NCI-H187 treated with DMSO at 0.1 percent for 48 hours (cell line): ENCODE measurements at regions not wholly inside any gene's neighbourhood (a gene's known extent, or its start where the extent isn't known, plus 50 kb on each side); places are given as distances from the start of the nearest gene placed in this dataset.

ENCODE experiments used
- DNase-seq: peaks from one replicate; lab custom pipeline; 2025; lab: John Stamatoyannopoulos, UW

DNA sequence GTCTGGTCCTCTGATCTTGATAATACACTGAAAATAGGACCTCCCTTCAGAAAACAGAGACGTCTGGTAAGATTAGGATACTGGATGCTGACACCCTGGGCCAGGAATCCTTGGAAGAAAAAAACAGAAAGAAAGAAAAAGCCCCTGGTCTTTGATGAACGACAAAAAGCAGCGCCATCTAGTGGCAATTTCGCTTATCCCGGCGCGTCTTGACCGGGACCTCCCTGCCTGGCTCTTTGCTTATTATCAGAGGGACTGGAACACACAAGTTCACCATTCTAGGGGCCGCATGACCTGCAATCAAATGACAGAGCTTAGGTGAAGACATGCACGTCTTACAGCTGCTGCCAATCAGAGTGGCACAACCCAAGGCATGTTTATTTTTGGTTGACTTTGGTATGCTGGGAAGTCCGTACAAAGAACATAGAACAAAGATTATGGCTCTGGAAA, 114.9 kb upstream of the NFIB start:
- peak; percentile 34 for DNase-seq

DNA sequence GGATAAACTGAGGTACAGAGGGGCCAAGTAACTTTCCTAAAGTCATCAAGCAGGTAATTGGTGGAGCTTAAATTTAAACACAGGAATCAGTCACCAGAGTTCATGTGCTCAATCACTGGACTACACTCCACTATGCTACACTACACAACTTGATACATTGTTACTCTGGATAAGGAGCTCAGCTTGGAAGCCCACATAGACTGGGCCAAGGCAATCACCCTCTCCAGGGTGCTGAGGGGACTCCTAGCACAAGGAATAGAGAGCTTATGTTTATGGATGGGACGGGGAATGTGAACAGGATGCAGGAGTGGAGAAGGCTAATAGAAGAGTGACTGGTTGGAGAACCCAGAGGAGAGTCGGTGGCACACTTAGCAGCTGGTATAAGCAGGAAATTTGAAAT, 113.5 kb upstream of the NFIB start:
- DNase-seq: no peak

DNA sequence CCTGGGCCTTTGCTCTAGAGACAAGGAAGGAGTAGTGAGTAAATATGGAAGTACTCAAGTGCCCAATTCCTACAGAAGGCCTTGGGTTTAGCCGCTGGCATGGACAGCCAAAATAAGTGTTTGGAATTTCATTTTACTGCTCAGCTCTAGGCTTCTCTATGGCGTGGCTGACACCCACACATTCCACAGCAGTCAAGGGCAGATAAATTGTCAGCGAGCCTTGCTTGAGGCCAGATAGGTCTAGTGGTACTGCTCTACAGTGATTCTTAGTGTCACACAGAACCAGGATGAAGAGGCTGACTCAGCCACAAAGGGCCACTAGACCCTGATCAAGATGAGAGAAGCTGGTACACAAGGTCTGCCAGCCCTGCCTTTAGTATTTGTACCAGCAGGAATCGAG, 111.0 kb upstream of the NFIB start:
- DNase-seq: no peak

DNA sequence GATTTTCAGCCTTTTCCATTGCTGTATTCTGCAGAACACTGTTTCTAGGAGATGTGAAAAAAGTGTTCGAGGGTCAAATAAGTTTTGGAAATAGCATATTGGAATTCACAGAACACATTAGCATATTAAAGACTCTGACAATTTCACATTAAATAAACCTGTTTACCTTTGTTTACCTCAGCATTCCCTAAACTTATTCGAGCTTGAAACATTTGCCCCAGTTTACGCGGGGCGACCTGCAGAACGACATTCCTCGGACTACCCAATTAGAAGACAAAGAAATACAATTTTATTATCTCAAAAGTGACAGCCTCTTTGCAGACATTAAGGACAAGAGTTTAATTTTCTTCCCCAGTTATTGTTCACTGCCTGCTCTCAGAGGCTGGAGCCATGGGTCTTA, 110.3 kb upstream of the NFIB start:
- no peak for DNase-seq

DNA sequence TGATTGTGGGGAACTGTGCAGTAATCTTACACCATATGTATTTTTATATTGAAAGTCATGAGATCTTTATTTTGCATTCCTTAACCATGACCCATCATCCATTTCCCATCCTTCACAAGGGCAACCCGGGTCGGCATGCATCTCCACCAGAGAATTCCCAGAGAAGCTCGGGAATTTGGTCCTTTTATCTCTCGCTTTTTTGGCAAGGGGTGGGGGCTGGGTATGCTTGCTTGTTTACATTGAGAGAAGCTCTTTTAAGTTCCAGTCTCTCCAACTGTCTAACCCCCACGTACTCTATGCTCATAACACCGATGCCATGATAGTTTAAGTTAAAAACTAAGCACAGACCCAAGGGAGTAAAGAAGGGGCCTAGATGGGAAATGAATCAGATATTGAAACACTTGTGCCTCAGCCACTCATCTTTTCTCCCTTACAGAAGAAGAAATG, 109.9 kb upstream of the NFIB start:
- no peak for DNase-seq

DNA sequence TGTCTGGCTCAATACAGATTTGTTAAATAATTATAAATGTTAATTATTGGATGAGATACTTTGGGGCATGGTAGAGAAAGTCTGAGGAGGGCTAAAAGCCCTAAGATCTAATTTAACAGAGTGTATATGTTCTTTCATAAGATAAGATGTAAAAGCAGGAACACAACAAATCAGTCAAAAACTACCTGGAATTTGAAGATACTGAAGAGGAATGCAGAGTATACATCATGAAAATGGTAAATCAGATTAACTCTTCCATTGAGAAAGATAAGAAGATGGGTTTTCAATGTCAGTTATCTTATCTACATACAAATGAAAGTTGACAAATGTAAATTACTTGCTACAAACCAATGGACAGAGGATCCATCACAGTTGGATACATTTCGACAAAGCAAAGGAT, 107.3 kb upstream of the NFIB start:
- DNase-seq: no peak

DNA sequence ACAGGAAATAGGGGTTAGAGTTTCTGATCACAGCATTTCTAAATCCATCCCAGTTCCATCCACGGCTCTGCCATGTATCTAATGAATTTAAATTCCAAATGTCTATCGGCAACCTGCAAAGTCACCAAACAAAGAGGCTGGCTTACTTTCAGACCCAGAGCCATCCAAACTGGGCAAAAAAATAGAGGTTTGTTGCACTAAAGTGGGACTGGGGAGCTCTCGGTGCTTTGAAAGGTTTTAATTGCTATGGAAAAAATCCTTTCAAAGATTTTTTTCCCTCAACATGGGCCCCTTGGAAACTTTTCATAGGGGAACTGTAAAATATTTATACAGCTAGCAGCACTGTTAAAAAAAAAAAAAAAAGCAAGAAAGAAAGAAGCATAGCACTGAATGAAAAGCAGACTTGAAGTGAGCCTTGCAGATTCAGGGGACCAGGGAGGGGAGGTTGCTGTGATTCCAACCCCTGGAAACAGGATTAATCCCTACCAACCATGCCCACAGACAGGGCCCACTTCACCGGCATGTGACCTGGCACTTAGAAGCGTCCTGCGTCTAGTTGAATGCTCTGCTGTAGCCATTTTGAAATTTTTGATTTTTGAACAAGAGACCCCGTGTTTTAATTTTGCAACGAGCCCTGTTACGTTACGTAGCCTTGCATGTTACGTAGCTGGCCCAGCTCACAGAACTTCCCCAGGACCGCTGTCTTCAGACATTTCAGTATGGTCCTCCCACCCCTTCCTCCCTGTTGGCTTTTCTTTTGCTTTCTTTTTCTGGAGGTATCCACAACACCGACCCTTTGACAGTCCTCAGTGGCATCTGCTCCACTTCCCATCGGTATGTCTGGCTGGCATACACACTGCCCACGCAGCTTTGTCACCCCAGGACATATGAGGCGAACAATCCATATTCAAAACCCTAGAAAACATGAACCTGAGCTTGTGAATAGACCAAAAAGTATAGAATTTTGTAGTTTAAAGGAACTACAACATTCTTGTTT, 105.3 kb upstream of the NFIB start:
- DNase-seq: no peak

DNA sequence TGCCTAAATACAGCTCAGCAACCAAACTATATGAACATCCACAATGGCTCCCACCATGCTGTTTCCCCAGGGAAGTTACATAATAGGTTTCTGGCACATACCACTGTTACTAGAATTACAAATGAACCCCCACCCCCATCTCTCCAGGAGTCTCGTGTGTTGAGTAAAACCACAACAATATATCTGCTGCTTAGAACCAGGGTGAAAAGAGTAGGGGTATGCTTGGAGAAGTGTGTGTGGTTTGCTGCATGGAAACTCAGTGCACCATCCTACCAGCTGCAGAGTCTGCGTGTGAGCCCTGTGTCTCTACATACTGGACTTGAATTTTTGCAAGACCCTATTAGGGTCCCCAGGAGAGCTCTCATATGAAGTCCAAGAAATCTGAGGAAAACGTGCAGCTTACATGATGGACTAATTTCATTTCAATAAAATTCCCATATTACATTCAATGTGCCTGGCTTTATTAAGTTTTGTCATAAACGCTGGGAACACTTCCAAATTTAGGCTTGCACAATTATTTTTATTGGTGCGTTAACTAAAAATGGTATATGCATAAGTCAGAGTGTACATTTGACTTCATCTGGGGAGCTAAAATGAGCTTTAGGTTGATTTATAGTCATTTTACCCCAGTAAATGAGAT, 104.5 kb upstream of the NFIB start:
- DNase-seq: no peak

DNA sequence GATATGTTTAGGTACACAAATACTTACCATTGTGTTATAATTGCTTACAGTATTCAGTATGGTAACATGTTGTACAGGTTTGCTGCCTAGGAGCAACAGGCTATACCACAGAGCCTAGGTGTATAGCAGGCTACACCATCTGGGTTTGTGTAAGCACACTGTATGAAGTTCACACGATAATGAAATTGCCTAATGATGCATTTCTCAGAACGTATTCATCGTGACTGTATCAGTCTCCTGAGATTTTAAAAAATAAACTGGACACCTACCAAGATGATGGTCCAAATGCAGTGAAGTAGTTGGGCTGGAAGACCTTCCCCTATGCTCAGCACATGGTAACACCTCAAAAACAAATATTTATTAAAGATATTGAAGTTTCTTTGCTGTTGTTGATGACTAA, 103.3 kb upstream of the NFIB start:
- DNase-seq: no peak

DNA sequence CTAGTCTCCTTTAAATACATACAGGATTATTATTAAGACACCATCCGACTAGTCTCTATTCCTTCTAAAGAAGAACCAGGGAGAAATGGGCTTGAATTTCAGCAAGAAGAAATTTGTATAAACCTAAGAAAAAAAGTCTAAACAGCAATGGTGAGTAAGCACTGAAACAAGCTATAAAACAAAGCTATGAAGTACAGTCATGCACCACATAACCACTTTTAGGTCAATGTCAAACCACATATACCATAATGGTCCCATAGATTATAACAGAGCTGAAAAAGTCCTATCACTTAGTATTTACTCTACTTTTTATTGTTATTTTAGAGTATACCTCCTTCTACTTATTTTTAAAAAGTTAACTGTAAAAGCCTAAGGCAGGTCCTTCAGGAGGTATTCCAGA, 102.0 kb upstream of the NFIB start:
- DNase-seq: no peak

DNA sequence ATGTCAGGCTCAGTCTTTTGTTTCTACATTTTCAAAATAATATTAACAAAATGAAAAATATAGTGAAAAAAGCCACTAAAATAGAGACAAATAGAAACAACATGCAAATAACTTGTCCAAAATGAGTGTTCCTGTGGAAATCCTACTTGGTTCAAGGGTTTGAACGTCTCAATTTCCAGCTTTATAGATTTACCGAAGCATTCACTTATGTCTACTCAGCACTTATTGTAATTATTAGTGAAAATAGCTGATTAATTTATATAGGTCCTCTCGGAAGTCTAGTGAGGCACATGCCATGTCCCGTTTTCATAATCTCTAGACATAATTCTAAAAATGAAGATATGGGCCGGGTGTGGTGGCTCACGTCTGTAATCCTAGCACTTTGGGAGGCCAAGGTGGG, 99.9 kb upstream of the NFIB start:
- DNase-seq: no peak

DNA sequence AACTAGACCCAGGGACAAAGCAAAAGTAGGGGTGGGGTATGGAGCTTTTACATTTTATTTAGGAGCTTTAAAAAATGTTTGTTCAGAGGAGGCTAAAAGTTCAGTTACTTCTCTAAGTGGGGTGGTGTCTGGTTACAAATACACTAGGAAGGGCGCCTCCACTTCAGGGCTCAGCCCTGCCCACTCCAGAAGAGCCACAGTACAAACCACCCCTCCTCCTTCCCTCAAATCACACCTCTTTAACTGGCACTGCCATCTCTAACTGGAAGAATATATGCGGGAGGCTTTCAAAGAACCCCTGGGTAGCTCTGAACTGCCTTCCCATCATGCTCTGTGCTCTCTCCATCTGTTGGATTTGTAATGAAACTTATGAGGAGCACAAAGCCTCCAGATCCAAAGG, 98.8 kb upstream of the NFIB start:
- peak; percentile 49 for DNase-seq

DNA sequence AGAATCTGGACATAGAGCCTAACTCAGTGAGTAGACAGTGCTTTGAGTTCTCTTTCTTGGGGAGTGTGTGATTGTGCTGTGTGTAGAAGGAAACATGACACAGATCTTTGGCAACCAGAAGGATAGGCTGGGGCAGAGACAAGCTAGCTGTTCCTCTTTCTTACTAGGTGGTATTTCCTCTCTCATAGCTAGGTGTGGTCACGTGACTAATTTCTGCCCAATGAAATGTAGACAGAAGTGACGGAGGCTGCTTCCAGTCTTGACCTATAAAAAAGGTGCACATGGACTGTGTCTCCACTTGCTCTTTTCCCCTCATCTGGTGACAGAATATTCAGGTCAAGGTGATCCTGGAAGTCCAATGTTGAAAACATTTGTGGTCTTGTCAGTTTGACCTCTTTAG, 92.5 kb upstream of the NFIB start:
- no peak for DNase-seq

DNA sequence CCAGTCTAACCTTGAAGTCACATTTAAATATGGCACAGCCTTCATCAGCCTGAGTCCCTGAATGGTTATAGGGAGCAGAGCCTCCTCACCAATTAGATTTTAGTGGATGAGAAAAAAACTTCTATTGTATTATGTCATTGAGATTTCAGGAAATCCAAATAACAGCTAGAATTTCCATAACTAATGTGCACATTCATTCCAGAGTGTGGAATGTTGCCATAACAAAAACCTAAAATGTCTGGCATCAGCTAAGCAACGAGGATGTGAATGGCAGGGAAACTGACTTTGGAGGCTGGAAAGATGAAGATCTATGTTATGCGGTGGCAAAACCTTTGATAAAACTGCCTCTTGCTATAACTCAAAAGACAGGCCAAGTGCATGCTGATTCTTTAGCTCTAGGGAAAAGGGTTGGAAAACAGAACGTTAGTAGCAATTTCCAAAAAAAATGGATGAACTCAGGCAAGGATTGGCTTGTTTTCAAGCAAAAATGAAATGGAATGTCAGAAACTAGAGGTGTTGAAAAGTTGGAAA, 91.3 kb upstream of the NFIB start:
- no peak for DNase-seq

DNA sequence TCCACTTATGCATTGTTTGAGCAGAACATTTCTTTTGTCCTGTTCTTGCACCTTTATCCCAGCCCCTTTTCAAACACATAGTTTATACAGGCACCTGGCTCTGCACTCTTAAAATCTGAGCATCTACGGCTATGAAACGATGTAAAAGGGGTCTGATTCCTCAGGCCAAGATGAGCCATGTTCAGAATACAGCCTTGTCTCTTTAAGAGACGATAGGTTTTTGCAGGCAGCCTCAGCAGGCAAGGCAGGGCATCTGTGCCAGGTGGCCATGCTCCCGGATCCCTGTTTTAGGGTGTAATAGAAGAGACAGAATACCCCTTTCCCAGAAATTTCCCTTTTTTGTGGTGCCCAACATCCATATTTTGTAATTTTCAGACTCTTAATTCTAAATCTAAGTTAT, 89.1 kb upstream of the NFIB start:
- DNase-seq: no peak

DNA sequence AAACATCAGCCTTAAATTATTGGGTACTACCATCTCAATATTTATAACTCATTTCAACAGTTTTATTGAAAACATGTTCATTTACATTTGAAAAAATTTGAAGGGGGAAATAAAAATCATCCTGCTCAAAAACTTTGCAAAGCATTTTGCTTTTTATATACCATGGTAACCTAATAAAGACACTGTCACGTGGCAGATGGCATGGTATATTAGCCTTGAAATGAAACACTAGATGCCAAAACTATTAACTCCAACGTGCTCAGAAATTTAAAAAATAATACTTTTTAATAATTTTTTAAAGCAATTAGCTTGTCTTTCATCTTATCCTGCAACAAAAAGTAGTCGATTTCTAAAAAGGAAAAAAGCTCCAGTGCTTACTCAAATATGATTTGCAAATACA, 88.6 kb upstream of the NFIB start:
- no peak for DNase-seq

DNA sequence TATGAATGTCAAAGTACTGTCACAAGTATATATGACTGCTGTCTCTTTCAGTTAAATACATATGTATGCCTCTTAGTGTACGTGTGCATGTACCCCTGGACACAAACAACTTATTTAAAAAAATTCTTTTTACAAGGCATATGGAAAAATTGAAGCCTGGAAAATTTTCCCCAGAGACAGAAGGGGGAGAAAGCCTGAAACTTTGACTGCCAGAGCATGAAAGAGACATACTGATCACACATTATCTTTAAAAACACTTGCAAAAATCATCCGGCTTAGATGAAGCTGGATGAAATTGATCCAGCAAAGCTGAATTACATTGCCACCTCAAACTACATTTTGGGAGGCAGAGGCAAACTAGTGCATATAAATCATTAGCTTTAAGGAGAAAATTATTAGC, 88.0 kb upstream of the NFIB start:
- DNase-seq: no peak

DNA sequence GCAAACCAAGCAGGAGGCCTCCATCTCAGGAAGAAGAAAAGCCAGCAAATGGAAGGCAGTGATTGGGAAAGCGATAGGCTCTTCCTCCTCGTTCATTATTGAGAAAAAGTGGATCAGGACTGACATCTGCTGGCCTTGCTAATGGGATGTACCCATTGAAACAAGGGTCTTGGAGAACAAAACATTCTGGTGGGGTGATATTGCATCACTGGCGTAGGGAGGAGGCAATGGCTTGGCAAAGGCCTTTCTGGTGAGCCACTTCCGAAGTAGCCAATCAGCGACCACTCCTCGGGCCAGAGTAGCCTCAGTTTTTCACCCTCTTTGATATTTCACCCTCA, 86.7 kb upstream of the NFIB start:
- DNase-seq: no peak

DNA sequence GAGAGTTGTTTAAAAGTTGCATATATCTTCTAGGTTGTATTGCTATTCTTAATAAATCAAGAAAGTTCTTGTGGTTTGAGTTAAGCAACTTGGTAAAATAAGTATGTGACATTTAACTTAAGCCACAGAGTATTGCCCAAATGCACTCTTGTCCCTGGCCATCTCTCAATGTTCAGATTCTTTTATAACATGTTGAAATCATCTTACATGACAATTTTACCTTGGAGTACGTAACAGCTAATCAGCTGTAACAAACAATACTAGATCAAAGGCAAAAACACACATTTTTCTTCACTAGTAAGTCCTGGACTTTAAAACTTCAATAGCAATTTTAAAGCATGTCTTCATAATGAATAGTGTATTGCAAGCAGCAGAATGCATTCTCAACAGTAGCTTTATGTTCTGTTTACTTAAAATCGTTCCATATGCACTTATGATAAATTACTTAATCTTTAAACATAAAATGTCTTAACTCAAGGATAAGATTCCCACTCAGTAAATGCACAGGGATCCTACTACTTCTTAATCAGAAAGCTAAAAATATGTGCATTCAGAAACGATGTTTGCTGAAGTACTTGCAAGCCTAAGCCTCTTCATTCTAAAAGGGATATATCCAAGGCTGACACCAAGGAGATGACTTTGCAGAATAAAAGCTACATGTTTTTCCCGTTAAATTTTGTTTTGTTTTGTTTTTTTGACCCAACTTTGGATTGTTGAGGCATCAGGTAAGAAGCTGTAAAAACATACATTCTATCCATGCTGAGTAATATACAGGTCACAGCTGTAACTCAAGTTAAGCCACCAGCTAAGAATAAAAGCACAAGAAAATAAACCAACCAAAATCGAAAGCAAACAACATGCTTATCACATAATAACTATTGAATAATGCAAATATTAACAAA, 86.1 kb upstream of the NFIB start:
- DNase-seq: no peak

DNA sequence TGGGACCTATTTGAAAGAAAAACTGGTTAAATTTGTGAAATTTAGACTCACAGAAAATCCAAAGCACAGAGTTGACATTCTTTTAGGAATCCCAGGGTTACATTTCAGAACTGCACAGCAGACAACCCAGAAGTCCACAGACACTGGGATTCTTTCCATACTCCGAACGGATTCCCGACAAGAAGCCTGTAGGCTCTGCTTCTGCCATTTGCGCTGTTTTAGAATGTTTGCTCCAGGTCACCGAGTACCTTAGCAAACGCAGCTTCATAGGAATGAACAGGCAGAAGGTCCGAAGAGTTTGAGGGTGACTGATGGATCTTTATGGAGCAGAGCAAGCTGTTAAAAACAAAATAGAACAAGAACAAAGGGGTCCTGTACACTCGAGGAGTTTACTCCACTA, 84.5 kb upstream of the NFIB start:
- no peak for DNase-seq

DNA sequence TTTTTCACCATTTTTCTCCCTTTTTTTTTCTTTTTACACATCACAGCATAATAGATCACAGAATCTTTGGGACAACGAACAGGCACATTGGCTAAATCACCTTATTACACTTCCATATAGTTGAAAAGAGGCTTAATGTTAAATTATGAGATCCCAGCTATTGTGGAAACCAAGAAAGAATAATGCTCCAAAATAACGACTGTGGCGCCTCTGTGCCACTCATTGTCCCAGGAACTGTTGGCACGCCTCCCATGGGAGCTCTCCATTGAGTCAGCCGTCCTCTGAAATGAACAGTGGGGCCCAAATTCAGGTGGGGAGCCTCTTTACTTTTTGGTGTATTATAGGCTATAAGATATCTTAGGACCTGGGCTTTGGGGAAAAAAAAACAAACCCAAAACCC, 82.2 kb upstream of the NFIB start:
- DNase-seq: no peak
